Breast epithelium (tissue), 3 donors: ENCODE measurements at regions not wholly inside any gene's neighbourhood (a gene's known extent, or its start where the extent isn't known, plus 50 kb on each side); places are given as distances from the start of the nearest gene placed in this dataset.
"Not testable (repeated sequence)": the region's sequence is repeated elsewhere in the genome, so short reads cannot be mapped to it uniquely, and the experiment has no call there.

Source experiments
- CTCF ChIP-seq, 3 donors: fragments of 450-650 bp; IDR thresholded peaks; one replicate each; pipeline ENCODE4 v1.5.1; 2016 to 2017; ENCODE audit warnings: antibody characterized with exemption in 3 of 3, mild to moderate bottlenecking in 3 of 3, moderate library complexity in 3 of 3
- POLR2A ChIP-seq: fragments of 450-650 bp; IDR thresholded peaks from one replicate; pipeline ENCODE4 v1.6.1; 2016; ENCODE audit warnings: antibody characterized with exemption, mild to moderate bottlenecking, moderate library complexity
- POLR2AphosphoS5 ChIP-seq, 3 donors: sonication (generic); formaldehyde crosslinking; IDR thresholded peaks; one replicate each; pipeline ENCODE4 v1.6.1; 2017; ENCODE audit warnings: antibody characterized with exemption in 3 of 3

- TF ChIP-seq CTCF (IDR thresholded peaks at IDR 0.05); POLR2A; POLR2AphosphoS5 (IDR thresholded peaks at IDR 0.05): not testable (repeated sequence)
Measured at GRCh38 chr10:77740396-77740795, 102.8 kb upstream of the KCNMA1 start.
